HepG2 (cell line): ENCODE measurements at regions not wholly inside any gene's neighbourhood (a gene's known extent, or its start where the extent isn't known, plus 50 kb on each side); places are given as distances from the start of the nearest gene placed in this dataset.

ENCODE experiments used
- ATAC-seq: fragments of 200-7000 bp; cut with Tn5 transposase; 3 replicates; pipeline ENCODE4 v1.9.1; 2020; ENCODE audit warnings: mild to moderate bottlenecking, moderate library complexity
- BruUV-seq: library from RNA; stranded (reverse); fragments of 400-500 nt; replicated peaks from 2 replicates; lab custom pipeline; 2021; lab: Mats Ljungman, UMichigan
- CTCF ChIA-PET: fragments of 300-600 bp; formaldehyde crosslinking; extraction: SDS; loops from one replicate; lab custom pipeline; 2021; ENCODE audit warnings: low total read pairs, inconsistent platforms, low intra/inter-chr PET ratio; lab: Yijun Ruan, JAX
- POLR2A ChIA-PET: fragments of 350-600 bp; sonication (Branson Sonifier 250); formaldehyde crosslinking; loops from one replicate; lab custom pipeline; 2020; ENCODE audit warnings: antibody characterized with exemption, inconsistent platforms; lab: Yijun Ruan, JAX
- DNase-seq: peaks from one replicate; pipeline ENCODE4 v3.0.0-alpha.2; 2015; ENCODE audit warnings: low spot score
- FAIRE-seq: peaks from 3 replicates; lab custom pipeline; 2011; peaks lifted over from hg19 to GRCh38; lab: Jason Lieb, UNC
- H2AFZ ChIP-seq: one replicate; pipeline ENCODE4 v1.6.1; 2011; ENCODE audit warnings: low read length, inconsistent platforms
- H3K27ac ChIP-seq: fragments of 300-600 bp; 3 replicates; pipeline ENCODE4 v1.8.0; 2011; ENCODE audit warnings: mixed run types, mild to moderate bottlenecking, mixed read lengths, low read length, inconsistent platforms; ENCODE audit not compliant: insufficient read depth; ENCODE audit errors: extremely low read length
- H3K27me3 ChIP-seq, 2 experiments: fragments of 200-600 bp in 1 of 2; 2 replicates in 1 of 2; 3 replicates in 1 of 2; pipeline versions ENCODE4 v1.6.0 to v1.8.0; 2011; ENCODE audit warnings: low read length in 2 of 2, mild to moderate bottlenecking in 2 of 2, moderate library complexity in 2 of 2, inconsistent platforms in 1 of 2; ENCODE audit not compliant: insufficient read depth in 2 of 2, control insufficient read depth in 1 of 2
- H3K36me3 ChIP-seq, 2 experiments: fragments of 200-600 bp in 1 of 2; replicated peaks in 1 of 2; 2 replicates in 1 of 2; 3 replicates in 1 of 2; pipeline versions ENCODE4 v1.5.1 to v1.8.0; 2011; ENCODE audit warnings: low read length in 2 of 2, inconsistent platforms in 1 of 2; ENCODE audit not compliant: insufficient read depth in 2 of 2, control insufficient read depth in 1 of 2
- H3K4me1 ChIP-seq: 2 replicates; pipeline ENCODE4 v1.5.1; 2012; ENCODE audit warnings: low read length, inconsistent platforms; ENCODE audit not compliant: insufficient read depth
- H3K4me2 ChIP-seq: 2 replicates; pipeline ENCODE4 v1.6.0; 2011; ENCODE audit warnings: low read depth, low read length, inconsistent platforms
- H3K4me3 ChIP-seq, 3 experiments: fragments of 200-600 bp in 1 of 3; sonication (generic), shearing (Covaris generic) in 1 of 3; replicated peaks in 1 of 3; 2 replicates each; pipeline ENCODE4 v1.5.1; 2011 to 2016; ENCODE audit warnings: low read length in 3 of 3, inconsistent platforms in 2 of 3, low read depth in 2 of 3, mild to moderate bottlenecking in 2 of 3, control low read depth in 1 of 3, mixed read lengths in 1 of 3; ENCODE audit not compliant: insufficient read depth in 1 of 3
- H3K79me2 ChIP-seq: one replicate; pipeline ENCODE4 v1.6.1; 2011; ENCODE audit warnings: low read length, inconsistent platforms; ENCODE audit not compliant: insufficient read depth
- H3K9ac ChIP-seq: 2 replicates; pipeline ENCODE4 v1.6.0; 2011; ENCODE audit warnings: mild to moderate bottlenecking, low read depth, low read length, inconsistent platforms; ENCODE audit not compliant: insufficient read depth
- H3K9me3 ChIP-seq: 2 replicates; pipeline ENCODE4 v1.5.1; 2012; ENCODE audit warnings: mild to moderate bottlenecking, low read length
- H4K20me1 ChIP-seq: 2 replicates; pipeline ENCODE4 v1.6.0; 2011; ENCODE audit warnings: inconsistent platforms, mild to moderate bottlenecking, low read length, moderate library complexity; ENCODE audit not compliant: insufficient read depth
- CENPT ChIP-seq: sonication (generic); formaldehyde crosslinking; IDR thresholded peaks from 2 replicates; pipeline ENCODE4 v1.8.0; 2022; ENCODE audit warnings: low read depth, mild to moderate bottlenecking, moderate library complexity, missing genetic modification reagents
- CENPX ChIP-seq: sonication (generic); formaldehyde crosslinking; IDR thresholded peaks from 2 replicates; pipeline ENCODE4 v1.9.0; 2021; ENCODE audit warnings: mild to moderate bottlenecking, missing genetic modification reagents, moderate library complexity
- CREB3 ChIP-seq: sonication (generic); formaldehyde crosslinking; IDR thresholded peaks from 2 replicates; pipeline ENCODE4 v1.5.0; 2020; ENCODE audit warnings: missing genetic modification reagents
- ELF1 ChIP-seq: sonication (generic); formaldehyde crosslinking; IDR thresholded peaks from 2 replicates; pipeline ENCODE4 v1.4.0; 2020; ENCODE audit warnings: missing genetic modification reagents
- HMGXB3 ChIP-seq: sonication (generic); formaldehyde crosslinking; IDR thresholded peaks from 2 replicates; pipeline ENCODE4 v1.4.0; 2020; ENCODE audit warnings: missing genetic modification reagents, borderline replicate concordance
- HNRNPUL1 ChIP-seq: fragments of 200-400 bp; formaldehyde crosslinking; IDR thresholded peaks from 2 replicates; pipeline ENCODE4 v1.6.1; 2017; ENCODE audit warnings: low read depth, mild to moderate bottlenecking, low read length, moderate library complexity
- POLR2A ChIP-seq, 2 experiments: IDR thresholded peaks; 2 replicates each; pipeline ENCODE4 v1.6.1; 2011; ENCODE audit warnings: low read depth in 2 of 2, low read length in 2 of 2, mild to moderate bottlenecking in 1 of 2, moderate library complexity in 1 of 2; ENCODE audit not compliant: insufficient read depth in 1 of 2
- SP2 ChIP-seq: sonication (generic); formaldehyde crosslinking; IDR thresholded peaks from 2 replicates; pipeline ENCODE4 v1.5.1; 2020; ENCODE audit warnings: mild to moderate bottlenecking, missing genetic modification reagents
- TERF1 ChIP-seq: sonication (generic); formaldehyde crosslinking; IDR thresholded peaks from 2 replicates; pipeline ENCODE4 v1.8.0; 2022; ENCODE audit warnings: mild to moderate bottlenecking, missing genetic modification reagents, moderate library complexity
- ZNF672 ChIP-seq: sonication (generic); formaldehyde crosslinking; IDR thresholded peaks from 2 replicates; pipeline ENCODE4 v1.8.1; 2022; ENCODE audit warnings: missing genetic modification reagents
- in situ Hi-C: cut with HindIII; loops from 2 replicates; pipeline ENCODE4 v1.10.0; 2017; ENCODE audit warnings: low pct_unique_long_range_greater_than_20kb; ENCODE audit not compliant: extremely low pct_ligation_motif_present
- intact Hi-C: fragments of 100-400 bp; cut with micrococcal nuclease; formaldehyde crosslinking; loops from one replicate; pipeline ENCODE4 v1.10.0; 2022; ENCODE audit not compliant: unreplicated experiment

- H3K4me2 ChIP-seq: no peak overlapping the region
- H3K27ac ChIP-seq: no peak overlapping the region
- no peaks in the 10 kb centered on the region for H4K20me1 ChIP-seq
- H3K4me3 ChIP-seq: no peak overlapping the region
- H3K4me1 ChIP-seq: no peaks in the 10 kb centered on the region
- H2AFZ ChIP-seq: no peak overlapping the region
- ChIA-PET POLR2A (no interaction called here), CTCF (no interaction called here)
- H3K36me3 ChIP-seq: no peaks in the 10 kb centered on the region
- in situ Hi-C loops: no loop called here
- no TSS peak for BruUV-seq
- intact Hi-C loops: no loop called here
- FAIRE-seq (no peak), ATAC-seq (no peak), DNase-seq (no peak)
- no peaks in the 10 kb centered on the region for H3K27me3 ChIP-seq
- no peaks in the 10 kb centered on the region; the same call in 1 of the 2 replicates for H3K9me3 ChIP-seq
- H3K79me2 ChIP-seq: no peaks in the 10 kb centered on the region
- TF ChIP-seq ELF1 (no peak), ZNF672 (no peak), TERF1 (CRISPR knock-in tag) (no peak), CENPT (CRISPR knock-in tag) (no peak), CENPX (no peak), POLR2A (IDR thresholded peaks at IDR 0.05; ENCODE audit: insufficient read depth in 1 of 2, low read depth in 2 of 2, low read length in 2 of 2) (no peak), HMGXB3 (CRISPR knock-in tag) (no peak), CREB3 (no peak), SP2 (CRISPR knock-in tag) (no peak), HNRNPUL1 (no peak)
- no peak overlapping the region for H3K9ac ChIP-seq
Observed at GRCh38 chrY:19392876-19393275, 351.6 kb downstream of the KDM5D start.
